ENCODE measurements at regions not wholly inside any gene's neighbourhood (a gene's known extent, or its start where the extent isn't known, plus 50 kb on each side); places are given as distances from the start of the nearest gene placed in this dataset.

DNA sequence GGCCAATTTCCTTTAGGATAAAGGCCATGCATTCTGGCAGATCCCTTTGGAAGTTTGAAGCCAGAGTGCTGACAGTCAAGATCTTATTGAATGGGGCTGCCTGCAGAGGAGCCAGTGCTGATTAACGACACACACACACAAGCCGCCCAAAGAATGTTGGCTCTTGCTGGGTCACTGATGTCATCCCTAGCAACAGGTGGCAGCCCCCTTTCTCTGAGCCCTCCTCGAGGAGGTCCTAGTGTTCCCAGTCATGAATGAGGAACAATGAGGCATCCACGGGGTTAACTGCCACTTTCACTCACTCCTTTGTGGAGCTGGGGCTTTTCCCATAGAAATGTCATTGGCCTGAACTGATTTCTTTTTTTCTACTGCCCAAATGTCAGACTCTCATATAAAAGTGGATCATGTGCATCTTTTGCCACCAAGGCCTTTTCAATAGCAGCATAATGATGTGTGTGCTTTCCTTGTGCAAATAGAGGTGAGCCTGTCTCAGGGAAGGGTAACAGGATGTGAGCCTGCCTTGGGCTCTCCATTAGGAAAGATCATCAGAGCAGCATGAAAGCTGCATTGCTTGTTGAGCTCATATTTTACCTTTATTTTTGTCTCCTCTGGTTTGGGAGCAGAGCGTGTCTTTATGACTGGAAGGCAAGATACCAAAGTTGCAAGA lies 301.8 kb upstream of the MTNR1B start:
- Histone ChIP-seq H3K4me3 (no peak overlapping the region), H3K27ac (no peak overlapping the region), H3K27me3 (no peaks in the 10 kb centered on the region), H3K4me1 (ENCODE audit: insufficient read depth) (no peaks in the 10 kb centered on the region), H3K9me3 (no peaks in the 10 kb centered on the region), H3K36me3 (no peaks in the 10 kb centered on the region)
- DNase-seq = no peak
- TF ChIP-seq POLR2A (IDR thresholded peaks at IDR 0.05) = no peak
- TF ChIP-seq EP300 (IDR thresholded peaks at IDR 0.05) = no peak
- TF ChIP-seq, protein P1, sequence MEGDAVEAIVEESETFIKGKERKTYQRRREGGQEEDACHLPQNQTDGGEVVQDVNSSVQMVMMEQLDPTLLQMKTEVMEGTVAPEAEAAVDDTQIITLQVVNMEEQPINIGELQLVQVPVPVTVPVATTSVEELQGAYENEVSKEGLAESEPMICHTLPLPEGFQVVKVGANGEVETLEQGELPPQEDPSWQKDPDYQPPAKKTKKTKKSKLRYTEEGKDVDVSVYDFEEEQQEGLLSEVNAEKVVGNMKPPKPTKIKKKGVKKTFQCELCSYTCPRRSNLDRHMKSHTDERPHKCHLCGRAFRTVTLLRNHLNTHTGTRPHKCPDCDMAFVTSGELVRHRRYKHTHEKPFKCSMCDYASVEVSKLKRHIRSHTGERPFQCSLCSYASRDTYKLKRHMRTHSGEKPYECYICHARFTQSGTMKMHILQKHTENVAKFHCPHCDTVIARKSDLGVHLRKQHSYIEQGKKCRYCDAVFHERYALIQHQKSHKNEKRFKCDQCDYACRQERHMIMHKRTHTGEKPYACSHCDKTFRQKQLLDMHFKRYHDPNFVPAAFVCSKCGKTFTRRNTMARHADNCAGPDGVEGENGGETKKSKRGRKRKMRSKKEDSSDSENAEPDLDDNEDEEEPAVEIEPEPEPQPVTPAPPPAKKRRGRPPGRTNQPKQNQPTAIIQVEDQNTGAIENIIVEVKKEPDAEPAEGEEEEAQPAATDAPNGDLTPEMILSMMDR (IDR thresholded peaks at IDR 0.05) = no peak
- 74 to 85% (median 80%) methylated on average over 5 of the region's 5 CpGs for WGBS, 3 donors
- intact Hi-C loops (cut with DNase I) = no loop called here

GRCh38 chr11:92670308-92670890 lies 299.1 kb upstream of the MTNR1B start:
- DNase-seq = no peak
- Histone ChIP-seq H3K27me3 (no peaks in the 10 kb centered on the region), H3K9me3 (no peaks in the 10 kb centered on the region), H3K27ac (no peak overlapping the region), H3K36me3 (no peaks in the 10 kb centered on the region), H3K4me1 (ENCODE audit: insufficient read depth) (no peaks in the 10 kb centered on the region), H3K4me3 (no peak overlapping the region)
- TF ChIP-seq, protein P1 (IDR thresholded peaks at IDR 0.05) = no peak
- no peak for TF ChIP-seq POLR2A (IDR thresholded peaks at IDR 0.05)
- intact Hi-C loops (cut with DNase I) = no loop called here
- WGBS, 3 donors = 12 to 56% (median 13%) methylated on average over 3 of the region's 3 CpGs

GRCh38 chr11:92671081-92671480 lies 298.4 kb upstream of the MTNR1B start:
- Histone ChIP-seq H3K27ac (no peak overlapping the region), H3K4me1 (ENCODE audit: insufficient read depth) (no peaks in the 10 kb centered on the region), H3K36me3 (no peaks in the 10 kb centered on the region), H3K27me3 (no peaks in the 10 kb centered on the region), H3K4me3 (no peak overlapping the region), H3K9me3 (no peaks in the 10 kb centered on the region)
- WGBS, 3 donors = 79 to 85% (median 79%) methylated on average over 6 of the region's 6 CpGs
- TF ChIP-seq, protein P1 (IDR thresholded peaks at IDR 0.05) = no peak
- TF ChIP-seq POLR2A (IDR thresholded peaks at IDR 0.05) (no peak), EP300 (IDR thresholded peaks at IDR 0.05) (no peak)
- DNase-seq = no peak
- intact Hi-C loops (cut with DNase I) = no loop called here

DNA sequence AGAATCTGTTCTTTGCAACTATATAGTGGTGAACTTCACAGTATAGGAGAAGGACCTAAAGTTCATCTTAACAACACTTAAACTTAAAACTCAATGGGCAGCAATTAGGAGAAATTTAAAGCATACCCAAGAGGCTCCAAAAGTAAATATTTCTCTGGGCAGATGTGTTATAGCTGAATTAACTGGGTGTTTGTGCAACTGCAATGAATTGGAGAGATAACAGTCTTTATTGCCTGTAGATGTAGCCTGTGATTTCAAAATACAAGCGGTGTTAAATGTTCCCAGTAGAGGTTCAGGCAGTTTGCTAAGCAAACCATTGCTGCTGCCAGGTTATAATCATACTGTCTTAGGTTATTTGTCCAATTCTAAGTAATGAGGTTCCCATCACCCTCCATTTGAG lies 294.1 kb upstream of the MTNR1B start:
- Histone ChIP-seq H3K36me3 (no peaks in the 10 kb centered on the region), H3K4me1 (ENCODE audit: insufficient read depth) (no peaks in the 10 kb centered on the region), H3K27me3 (no peaks in the 10 kb centered on the region), H3K27ac (no peak overlapping the region), H3K9me3 (no peaks in the 10 kb centered on the region), H3K4me3 (no peak overlapping the region)
- TF ChIP-seq, protein P1 (IDR thresholded peaks at IDR 0.05) = no peak
- no peak for TF ChIP-seq EP300 (IDR thresholded peaks at IDR 0.05)
- no peak for TF ChIP-seq POLR2A (IDR thresholded peaks at IDR 0.05)
- no peak for DNase-seq
- intact Hi-C loops (cut with DNase I) = no loop called here
- 86 to 90% (median 90%) methylated on average over 1 of the region's 1 CpG for WGBS, 3 donors
